ENCODE measurements at regions not wholly inside any gene's neighbourhood (a gene's known extent, or its start where the extent isn't known, plus 50 kb on each side); places are given as distances from the start of the nearest gene placed in this dataset.

- TF ChIP-seq, protein P1, sequence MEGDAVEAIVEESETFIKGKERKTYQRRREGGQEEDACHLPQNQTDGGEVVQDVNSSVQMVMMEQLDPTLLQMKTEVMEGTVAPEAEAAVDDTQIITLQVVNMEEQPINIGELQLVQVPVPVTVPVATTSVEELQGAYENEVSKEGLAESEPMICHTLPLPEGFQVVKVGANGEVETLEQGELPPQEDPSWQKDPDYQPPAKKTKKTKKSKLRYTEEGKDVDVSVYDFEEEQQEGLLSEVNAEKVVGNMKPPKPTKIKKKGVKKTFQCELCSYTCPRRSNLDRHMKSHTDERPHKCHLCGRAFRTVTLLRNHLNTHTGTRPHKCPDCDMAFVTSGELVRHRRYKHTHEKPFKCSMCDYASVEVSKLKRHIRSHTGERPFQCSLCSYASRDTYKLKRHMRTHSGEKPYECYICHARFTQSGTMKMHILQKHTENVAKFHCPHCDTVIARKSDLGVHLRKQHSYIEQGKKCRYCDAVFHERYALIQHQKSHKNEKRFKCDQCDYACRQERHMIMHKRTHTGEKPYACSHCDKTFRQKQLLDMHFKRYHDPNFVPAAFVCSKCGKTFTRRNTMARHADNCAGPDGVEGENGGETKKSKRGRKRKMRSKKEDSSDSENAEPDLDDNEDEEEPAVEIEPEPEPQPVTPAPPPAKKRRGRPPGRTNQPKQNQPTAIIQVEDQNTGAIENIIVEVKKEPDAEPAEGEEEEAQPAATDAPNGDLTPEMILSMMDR (conservative IDR thresholded peaks at IDR 0.05 in 1 of 2, IDR thresholded peaks at IDR 0.05 in 1 of 2; ENCODE audit: extremely low read depth in 1 of 2, insufficient read depth in 1 of 2, low read depth in 1 of 2, low read length in 2 of 2): no peak
- no peak for TF ChIP-seq EZH2 (IDR thresholded peaks at IDR 0.05; ENCODE audit: borderline replicate concordance, low read length)
Observed at GRCh38 chr5:118675247-118675646, 313.1 kb downstream of the DTWD2 start.

Measured in mammary epithelial cell (primary cell).